ENCODE measurements at regions not wholly inside any gene's neighbourhood (a gene's known extent, or its start where the extent isn't known, plus 50 kb on each side); places are given as distances from the start of the nearest gene placed in this dataset.

- no peak overlapping the region for H3K4me3 ChIP-seq (ENCODE audit: extremely low read depth in 1 of 4, insufficient read depth in 2 of 4, low read depth in 3 of 4, low read length in 4 of 4)
- H3K79me2 ChIP-seq (ENCODE audit: control insufficient read depth in 1 of 2, insufficient read depth in 2 of 2, low read length in 2 of 2) = no peaks in the 10 kb centered on the region
- no peaks in the 10 kb centered on the region for H4K20me1 ChIP-seq (replicated peaks in 1 of 2; ENCODE audit: control insufficient read depth in 1 of 2, insufficient read depth in 2 of 2, low read length in 2 of 2)
- H3K56ac ChIP-seq (replicated peaks; ENCODE audit: insufficient read length, low read depth, low read length) = no peak overlapping the region
- H3K18ac ChIP-seq (ENCODE audit: extremely low read depth, low read length) = no peak overlapping the region
- no peak overlapping the region for H3K14ac ChIP-seq (ENCODE audit: insufficient read length)
- no peak for FAIRE-seq
- no peak overlapping the region for H2BK12ac ChIP-seq (ENCODE audit: low read depth, low read length)
- 79% methylated on average over 4 of the region's 4 CpGs; no CpG with 5 or more reads in 1 of the 2 experiments for WGBS, 2 experiments (ENCODE audit: extremely low coverage in 1 of 2, insufficient coverage in 1 of 2, insufficient read length in 1 of 2, insufficient replicate concordance in 2 of 2, low coverage in 1 of 2, low lambda C conversion rate in 2 of 2, missing lambda C conversion rate in 1 of 2)
- H2BK15ac ChIP-seq (ENCODE audit: low read length) = no peak overlapping the region
- no peak overlapping the region for H3K23ac ChIP-seq (ENCODE audit: insufficient read length)
- no peak overlapping the region for H4K5ac ChIP-seq (ENCODE audit: insufficient read length, low read depth, low read length)
- no peaks in the 10 kb centered on the region for H3K23me2 ChIP-seq (ENCODE audit: low read depth, low read length)
- H3K27me3 ChIP-seq (replicated peaks in 1 of 4; ENCODE audit: control insufficient read depth in 3 of 4, extremely low read depth in 1 of 4, insufficient read depth in 3 of 4, low read length in 3 of 4) = no peaks in the 10 kb centered on the region
- no peak overlapping the region for H3K4ac ChIP-seq (replicated peaks; ENCODE audit: insufficient read length, low read depth, low read length)
- H3K79me1 ChIP-seq (ENCODE audit: low read depth, low read length) = no peaks in the 10 kb centered on the region
- no peak overlapping the region for H2BK120ac ChIP-seq (replicated peaks; ENCODE audit: low read depth, low read length)
- peaks cover 41 to 81% of the 10 kb centered on the region in 2 experiments for H3K9me3 ChIP-seq (ENCODE audit: insufficient read depth in 2 of 2, low read depth in 1 of 2, low read length in 1 of 2)
- H4K91ac ChIP-seq (replicated peaks; ENCODE audit: insufficient read length, low read length) = no peak overlapping the region
- no peak overlapping the region for H4K8ac ChIP-seq (ENCODE audit: extremely low read depth, insufficient read depth, low read length)
- H3K27ac ChIP-seq (ENCODE audit: low read depth, low read length) = no peak overlapping the region
- H2AFZ ChIP-seq (ENCODE audit: low read length) = no peak overlapping the region
- no peak for TF ChIP-seq TAF1 (IDR thresholded peaks at IDR 0.05; ENCODE audit: low read depth, low read length)
- no peak for TF ChIP-seq POU5F1 (IDR thresholded peaks at IDR 0.05; ENCODE audit: low read depth, low read length)
- no peak for TF ChIP-seq SIRT6 (IDR thresholded peaks at IDR 0.05; ENCODE audit: low read length)
- no peak overlapping the region for H2AK5ac ChIP-seq (ENCODE audit: low read depth, low read length)
- H3K36me3 ChIP-seq (ENCODE audit: control insufficient read depth in 2 of 4, insufficient read depth in 4 of 4, low read length in 3 of 4) = no peaks in the 10 kb centered on the region; a peak in 2 of 8 replicates
- H2BK20ac ChIP-seq (ENCODE audit: low read length) = no peak overlapping the region
- no peak overlapping the region for H2BK5ac ChIP-seq (ENCODE audit: low read depth, low read length)
- ChIA-PET POLR2A (ENCODE audit: partially characterized antibody) (no interaction called here), CTCF (ENCODE audit: partially characterized antibody) (no interaction called here)
- no peaks in the 10 kb centered on the region for H3K4me1 ChIP-seq (replicated peaks in 1 of 4; ENCODE audit: control insufficient read depth in 3 of 4, insufficient read depth in 4 of 4, low read length in 3 of 4)
- H3K9ac ChIP-seq (replicated peaks in 1 of 4; ENCODE audit: extremely low read depth in 1 of 4, low read depth in 3 of 4, low read length in 3 of 4) = no peak overlapping the region
- H3K4me2 ChIP-seq (ENCODE audit: insufficient read depth in 1 of 2, low read depth in 2 of 2, low read length in 2 of 2) = no peak overlapping the region
- no peak for DNase-seq (ENCODE audit: low read depth in 1 of 2, low spot score in 2 of 2)
Measured at GRCh38 chr7:57300747-57301146, 149.2 kb upstream of the ZNF716 start.

Measured in H1 (cell line).